ENCODE measurements at regions not wholly inside any gene's neighbourhood (a gene's known extent, or its start where the extent isn't known, plus 50 kb on each side); places are given as distances from the start of the nearest gene placed in this dataset.

DNA sequence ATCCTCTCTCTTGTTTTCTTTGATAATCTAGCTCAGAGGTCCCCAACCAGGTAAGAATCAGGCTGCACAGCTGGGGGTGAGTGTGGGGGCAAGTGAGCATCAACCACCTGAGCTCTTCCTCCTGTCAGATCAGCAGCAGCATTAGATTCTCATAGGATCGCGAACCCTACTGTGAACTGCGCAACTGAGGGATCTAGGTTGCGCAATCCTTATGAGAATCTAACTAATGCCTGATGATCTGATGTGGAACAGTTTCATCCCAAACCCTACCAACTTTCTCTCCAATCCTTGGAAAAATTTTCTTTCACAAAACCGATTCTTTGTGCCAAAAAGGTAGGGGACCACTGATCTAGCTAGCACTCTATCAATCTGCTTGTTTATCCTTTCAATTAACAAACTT lies 678.3 kb downstream of the CBLN2 start:
- TF ChIP-seq, protein P1, sequence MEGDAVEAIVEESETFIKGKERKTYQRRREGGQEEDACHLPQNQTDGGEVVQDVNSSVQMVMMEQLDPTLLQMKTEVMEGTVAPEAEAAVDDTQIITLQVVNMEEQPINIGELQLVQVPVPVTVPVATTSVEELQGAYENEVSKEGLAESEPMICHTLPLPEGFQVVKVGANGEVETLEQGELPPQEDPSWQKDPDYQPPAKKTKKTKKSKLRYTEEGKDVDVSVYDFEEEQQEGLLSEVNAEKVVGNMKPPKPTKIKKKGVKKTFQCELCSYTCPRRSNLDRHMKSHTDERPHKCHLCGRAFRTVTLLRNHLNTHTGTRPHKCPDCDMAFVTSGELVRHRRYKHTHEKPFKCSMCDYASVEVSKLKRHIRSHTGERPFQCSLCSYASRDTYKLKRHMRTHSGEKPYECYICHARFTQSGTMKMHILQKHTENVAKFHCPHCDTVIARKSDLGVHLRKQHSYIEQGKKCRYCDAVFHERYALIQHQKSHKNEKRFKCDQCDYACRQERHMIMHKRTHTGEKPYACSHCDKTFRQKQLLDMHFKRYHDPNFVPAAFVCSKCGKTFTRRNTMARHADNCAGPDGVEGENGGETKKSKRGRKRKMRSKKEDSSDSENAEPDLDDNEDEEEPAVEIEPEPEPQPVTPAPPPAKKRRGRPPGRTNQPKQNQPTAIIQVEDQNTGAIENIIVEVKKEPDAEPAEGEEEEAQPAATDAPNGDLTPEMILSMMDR (conservative IDR thresholded peaks at IDR 0.05; ENCODE audit: control insufficient read depth, insufficient read depth, low read depth, low read length), result no peak
- H3K4me3 ChIP-seq (ENCODE audit: control insufficient read depth, low read depth, low read length), result no peak overlapping the region
- no peak for DNase-seq (ENCODE audit: low read depth)

DNA sequence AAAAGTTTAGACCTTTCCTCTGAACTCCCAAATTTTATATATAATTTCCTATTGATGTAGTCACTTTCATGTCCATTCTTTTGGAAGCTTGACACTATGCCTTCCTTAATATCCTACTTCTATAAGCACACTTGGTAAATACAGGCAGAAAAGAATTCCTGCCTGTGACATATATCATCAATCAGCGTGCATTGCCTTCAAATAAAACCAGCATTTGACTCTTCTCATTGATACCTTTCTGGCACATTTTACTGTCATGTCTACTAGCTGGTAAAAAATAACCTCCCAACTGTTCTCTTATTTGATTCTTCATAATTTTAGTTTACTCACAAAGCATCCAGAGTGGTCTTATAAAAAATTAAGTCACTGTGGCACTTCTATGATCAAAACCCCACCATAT lies 693.5 kb downstream of the CBLN2 start:
- H3K4me3 ChIP-seq (ENCODE audit: control insufficient read depth, low read depth, low read length), result no peak overlapping the region
- no peak for DNase-seq (ENCODE audit: low read depth)
- TF ChIP-seq, protein P1 (conservative IDR thresholded peaks at IDR 0.05; ENCODE audit: control insufficient read depth, insufficient read depth, low read depth, low read length), result no peak

DNA sequence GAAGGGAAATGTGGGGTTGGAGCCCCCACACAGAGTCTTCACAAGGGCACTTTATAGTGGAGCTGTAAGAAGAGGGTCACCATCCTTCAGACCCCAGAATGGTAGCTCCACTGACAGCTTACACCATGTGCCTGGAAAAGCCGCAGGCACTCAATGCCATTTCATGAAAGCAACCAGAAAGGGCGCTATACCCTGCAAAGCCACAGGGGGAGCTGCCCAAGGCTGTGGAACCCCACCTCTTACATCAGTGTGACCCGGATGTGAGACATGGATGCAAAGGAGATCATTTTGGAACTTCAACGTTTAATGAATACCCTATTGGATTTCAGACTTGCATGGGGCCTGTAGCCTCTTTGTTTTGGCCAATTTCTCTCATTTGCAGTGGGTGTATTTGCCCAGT lies 694.7 kb downstream of the CBLN2 start:
- no peak for DNase-seq (ENCODE audit: low read depth)
- TF ChIP-seq, protein P1 (conservative IDR thresholded peaks at IDR 0.05; ENCODE audit: control insufficient read depth, insufficient read depth, low read depth, low read length), result no peak
- H3K4me3 ChIP-seq (ENCODE audit: control insufficient read depth, low read depth, low read length), result no peak overlapping the region

DNA sequence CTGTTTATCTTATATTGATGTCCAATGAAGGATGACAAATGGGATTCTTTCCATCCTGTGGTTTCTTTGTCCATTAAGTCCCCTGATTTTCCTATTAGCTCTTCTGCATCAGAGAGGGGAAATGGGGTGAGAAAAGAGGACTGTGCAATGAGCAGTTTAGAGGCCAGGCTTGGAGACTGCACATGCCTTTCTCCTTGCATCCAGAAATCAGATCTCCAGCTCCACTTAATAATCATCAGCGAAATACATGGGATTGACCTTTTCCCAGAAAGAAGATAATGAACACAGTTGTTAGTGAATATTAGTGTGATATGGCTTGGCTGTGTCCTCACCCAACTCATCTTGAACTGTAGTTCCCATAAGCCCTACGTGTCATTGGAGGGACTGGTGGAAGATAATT lies 697.4 kb downstream of the CBLN2 start:
- no peak overlapping the region for H3K4me3 ChIP-seq (ENCODE audit: control insufficient read depth, low read depth, low read length)
- DNase-seq (ENCODE audit: low read depth), result no peak
- TF ChIP-seq, protein P1 (conservative IDR thresholded peaks at IDR 0.05; ENCODE audit: control insufficient read depth, insufficient read depth, low read depth, low read length), result no peak

DNA sequence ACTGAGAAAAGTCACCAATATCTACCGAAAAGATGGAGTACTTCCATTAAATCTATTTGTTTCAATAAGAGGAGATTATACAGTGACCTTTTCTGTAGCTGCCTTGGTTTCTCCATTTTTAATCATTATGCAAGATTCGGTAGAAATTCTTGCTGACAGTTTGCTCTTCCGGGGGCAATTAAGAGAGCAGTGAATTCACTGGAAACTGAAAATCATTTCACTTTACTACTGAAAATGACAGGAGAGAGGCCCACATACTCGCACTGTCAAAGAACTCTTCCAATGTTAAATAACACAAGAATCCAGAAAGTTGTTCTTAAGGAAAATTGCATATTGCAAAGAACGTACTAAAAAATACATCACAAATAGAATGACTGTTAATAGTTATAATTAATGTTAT lies 699.3 kb downstream of the CBLN2 start:
- no peak for DNase-seq (ENCODE audit: low read depth)
- TF ChIP-seq, protein P1 (conservative IDR thresholded peaks at IDR 0.05; ENCODE audit: control insufficient read depth, insufficient read depth, low read depth, low read length), result no peak
- no peak overlapping the region for H3K4me3 ChIP-seq (ENCODE audit: control insufficient read depth, low read depth, low read length)

DNA sequence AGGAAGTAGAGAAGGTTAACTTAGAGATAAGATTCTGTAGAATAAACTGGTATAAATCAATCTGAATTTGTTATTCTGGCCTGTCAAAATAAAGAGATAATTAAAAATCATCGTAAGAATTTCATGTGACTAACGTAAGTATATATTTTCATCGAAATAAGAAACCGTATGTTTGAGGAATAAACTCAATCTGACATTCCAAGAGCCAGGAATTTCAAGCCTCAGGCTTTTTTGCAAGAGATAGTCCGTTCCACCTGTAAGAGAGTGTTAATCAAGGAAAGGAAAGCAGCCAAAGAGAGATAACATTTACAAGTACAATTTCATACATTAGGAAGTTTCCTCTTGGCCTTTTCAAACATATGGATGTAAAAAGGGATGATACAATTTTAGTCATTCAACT lies 701.5 kb downstream of the CBLN2 start:
- TF ChIP-seq, protein P1 (conservative IDR thresholded peaks at IDR 0.05; ENCODE audit: control insufficient read depth, insufficient read depth, low read depth, low read length), result no peak
- DNase-seq (ENCODE audit: low read depth), result no peak
- H3K4me3 ChIP-seq (ENCODE audit: control insufficient read depth, low read depth, low read length), result no peak overlapping the region

DNA sequence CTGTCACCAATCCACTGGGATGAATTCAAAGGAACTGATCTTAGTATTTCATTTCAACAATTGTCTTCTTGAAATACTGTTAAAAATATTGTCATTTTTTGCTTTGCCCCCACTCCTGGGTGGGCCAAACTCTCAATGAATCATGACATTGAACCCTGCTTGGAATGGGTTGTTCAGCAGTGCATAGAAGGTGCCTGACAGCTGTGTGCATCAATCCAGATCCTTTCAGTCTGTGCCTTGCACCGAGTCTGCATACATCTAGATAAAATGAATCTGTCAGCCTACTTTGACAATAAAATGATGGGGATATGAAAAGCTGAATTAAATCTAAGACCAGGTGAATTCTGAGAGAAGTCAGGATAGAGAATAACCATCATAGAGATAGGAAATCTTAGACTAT lies 706.6 kb downstream of the CBLN2 start:
- TF ChIP-seq, protein P1 (conservative IDR thresholded peaks at IDR 0.05; ENCODE audit: control insufficient read depth, insufficient read depth, low read depth, low read length), result no peak
- no peak for DNase-seq (ENCODE audit: low read depth)
- H3K4me3 ChIP-seq (ENCODE audit: control insufficient read depth, low read depth, low read length), result no peak overlapping the region
